Endothelial cell of umbilical vein (primary cell): ENCODE measurements at regions not wholly inside any gene's neighbourhood (a gene's known extent, or its start where the extent isn't known, plus 50 kb on each side); places are given as distances from the start of the nearest gene placed in this dataset.

Source experiments
- BruUV-seq: library from RNA; stranded (reverse); fragments of 400-500 nt; replicated peaks from 2 replicates; lab custom pipeline; 2021; lab: Mats Ljungman, UMichigan
- CTCF ChIA-PET: fragments of 300-600, 350-600 bp; sonication (Branson Sonifier 250); formaldehyde crosslinking; loops from one replicate; lab custom pipeline; 2021; ENCODE audit warnings: antibody characterized with exemption, inconsistent platforms; lab: Charles Lee
- POLR2A ChIA-PET: fragments of 300-600, 350-600 bp; sonication (Branson Sonifier 250); formaldehyde crosslinking; loops from one replicate; lab custom pipeline; 2021; ENCODE audit warnings: antibody characterized with exemption, inconsistent platforms; lab: Charles Lee
- DNase-seq: peaks from one replicate; pipeline ENCODE4 v3.0.0-alpha.2; 2011; ENCODE audit warnings: low read depth, low spot score
- FAIRE-seq: peaks from 2 replicates; lab custom pipeline; 2011; peaks lifted over from hg19 to GRCh38; lab: Jason Lieb, UNC
- H2AFZ ChIP-seq: 2 replicates; pipeline ENCODE4 v1.6.0; 2012; ENCODE audit warnings: low read depth, low read length, control low read depth, inconsistent platforms
- H3K27ac ChIP-seq: 2 replicates; pipeline ENCODE4 v1.5.1; 2011; ENCODE audit warnings: low read depth, mild to moderate bottlenecking, control low read depth, low read length, moderate library complexity; ENCODE audit not compliant: insufficient read depth
- H3K27me3 ChIP-seq, 2 experiments: 2 replicates each; pipeline versions ENCODE4 v1.6.0 to v1.6.1; 2011; ENCODE audit warnings: low read length in 2 of 2, mixed read lengths in 1 of 2; ENCODE audit not compliant: control insufficient read depth in 2 of 2, insufficient read depth in 2 of 2
- H3K36me3 ChIP-seq, 2 experiments: 2 replicates in 1 of 2; 3 replicates in 1 of 2; pipeline ENCODE4 v1.5.1; 2011; ENCODE audit warnings: low read length in 2 of 2, mild to moderate bottlenecking in 1 of 2, moderate library complexity in 1 of 2; ENCODE audit not compliant: control insufficient read depth in 2 of 2, insufficient read depth in 2 of 2; ENCODE audit errors: extremely low read depth in 1 of 2
- H3K4me1 ChIP-seq: 3 replicates; pipeline ENCODE4 v1.5.1; 2011; ENCODE audit warnings: mild to moderate bottlenecking, low read length; ENCODE audit not compliant: control insufficient read depth, insufficient read depth; ENCODE audit errors: extremely low read depth
- H3K4me2 ChIP-seq: 2 replicates; pipeline ENCODE4 v1.6.1; 2011; ENCODE audit warnings: low read length, control low read depth, mixed read lengths; ENCODE audit not compliant: insufficient read depth
- H3K4me3 ChIP-seq, 3 experiments: fragments of 200-600 bp in 1 of 3; sonication (generic), shearing (Covaris generic) in 1 of 3; replicated peaks in 1 of 3; 2 replicates each; pipeline ENCODE4 v1.5.1; 2011 to 2016; ENCODE audit warnings: control low read depth in 3 of 3, low read length in 3 of 3, mild to moderate bottlenecking in 2 of 3, inconsistent platforms in 1 of 3, low read depth in 1 of 3, moderate library complexity in 1 of 3; ENCODE audit not compliant: insufficient read depth in 1 of 3
- H3K79me2 ChIP-seq: 2 replicates; pipeline ENCODE4 v1.6.0; 2012; ENCODE audit warnings: low read length, inconsistent platforms; ENCODE audit not compliant: control insufficient read depth, insufficient read depth
- H3K9ac ChIP-seq: replicated peaks from 2 replicates; pipeline ENCODE3; 2011; ENCODE audit warnings: low read length, control low read depth; ENCODE audit not compliant: insufficient read depth; ENCODE audit errors: extremely low read depth
- H3K9me1 ChIP-seq: replicated peaks from 3 replicates; pipeline ENCODE4 v1.6.0; 2011; ENCODE audit warnings: mild to moderate bottlenecking, low read length; ENCODE audit not compliant: control insufficient read depth, insufficient read depth; ENCODE audit errors: extremely low read depth
- H3K9me3 ChIP-seq: replicated peaks from 2 replicates; pipeline ENCODE4 v1.5.1; 2012; ENCODE audit warnings: low read length, inconsistent platforms; ENCODE audit not compliant: control insufficient read depth, insufficient read depth
- H4K20me1 ChIP-seq: replicated peaks from 2 replicates; pipeline ENCODE3; 2011; ENCODE audit warnings: mild to moderate bottlenecking, low read length; ENCODE audit not compliant: control insufficient read depth, insufficient read depth; ENCODE audit errors: extremely low read depth
- EZH2 ChIP-seq: IDR thresholded peaks from 2 replicates; pipeline ENCODE4 v1.6.1; 2012; ENCODE audit warnings: borderline replicate concordance, low read depth, mild to moderate bottlenecking, moderate library complexity, low read length, inconsistent platforms; ENCODE audit not compliant: severe bottlenecking
- FOS ChIP-seq: IDR thresholded peaks from 2 replicates; pipeline ENCODE4 v1.6.1; 2011; ENCODE audit warnings: mild to moderate bottlenecking, low read length, moderate library complexity, borderline replicate concordance; ENCODE audit not compliant: insufficient read depth
- GATA2 ChIP-seq: IDR thresholded peaks from 2 replicates; pipeline ENCODE4 v1.7.0; 2011; ENCODE audit warnings: low read depth, mild to moderate bottlenecking, moderate library complexity, mixed read lengths, low read length; ENCODE audit not compliant: insufficient read length, insufficient read depth
- JUN ChIP-seq: IDR thresholded peaks from 2 replicates; pipeline ENCODE4 v1.6.1; 2011; ENCODE audit warnings: borderline replicate concordance, low read depth; ENCODE audit not compliant: insufficient read length, insufficient read depth
- MYC ChIP-seq: IDR thresholded peaks from one replicate; pipeline ENCODE4 v1.6.1; 2011; ENCODE audit warnings: mild to moderate bottlenecking, low read depth, low read length
- POLR2A ChIP-seq: IDR thresholded peaks from 2 replicates; pipeline ENCODE4 v1.6.1; 2012; ENCODE audit warnings: low read depth, mild to moderate bottlenecking, control low read depth, low read length
- POLR2AphosphoS5 ChIP-seq: IDR thresholded peaks from 2 replicates; pipeline ENCODE4 v1.6.1; 2012; ENCODE audit warnings: low read depth, mild to moderate bottlenecking, control low read depth, low read length, moderate library complexity; ENCODE audit not compliant: insufficient read depth
- dilution Hi-C: fragments of 300-500 bp; cut with MboI; formaldehyde crosslinking; loops from one replicate; pipeline ENCODE4 v1.15.0; 2019; ENCODE audit warnings: low sequenced_read_pairs; ENCODE audit not compliant: extremely low pct_ligation_motif_present
- intact Hi-C: fragments of 100-400 bp; cut with micrococcal nuclease; formaldehyde crosslinking; loops from one replicate; pipeline ENCODE4 v1.10.0; 2022
- TF ChIP-seq, protein P1 (sequence below): IDR thresholded peaks from 2 replicates; pipeline ENCODE4 v1.6.1; 2011; ENCODE audit not compliant: insufficient read depth, insufficient read length
- TF ChIP-seq, protein P2 (sequence below), 2 donors: IDR thresholded peaks; 1 replicate in 1 of 2; 2 replicates in 1 of 2; pipeline ENCODE4 v1.5.1; 2011; ENCODE audit warnings: low read length in 2 of 2, mild to moderate bottlenecking in 2 of 2, moderate library complexity in 2 of 2, control low read depth in 1 of 2, inconsistent platforms in 1 of 2, low read depth in 1 of 2; ENCODE audit not compliant: insufficient read depth in 1 of 2; ENCODE audit errors: extremely low read depth in 1 of 2

DNA sequence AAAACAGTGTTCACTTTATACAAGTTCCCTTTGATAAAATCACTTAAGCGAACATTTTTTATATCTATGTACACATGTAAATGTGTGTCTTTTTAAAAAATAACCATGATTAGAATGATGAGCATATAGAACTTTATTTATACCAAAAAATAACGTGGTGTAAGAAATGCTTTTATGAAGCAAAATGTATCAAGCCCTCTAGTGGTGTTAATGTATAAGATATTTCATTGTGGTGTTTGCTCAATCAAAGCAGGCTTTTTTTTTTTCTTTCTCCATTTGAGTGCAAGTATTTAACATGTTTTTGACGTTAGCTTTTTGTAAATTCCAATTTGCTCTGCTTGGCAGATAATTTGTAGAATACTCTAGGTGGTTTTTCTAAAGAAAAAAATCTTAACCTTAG, 2092.4 kb upstream of the TENM3 start:
- ChIA-PET CTCF (no interaction called here), POLR2A (no interaction called here)
- Histone ChIP-seq H3K9ac (no peak overlapping the region), H3K9me3 (peaks cover 4% of the 10 kb centered on the region), H3K4me1 (no peaks in the 10 kb centered on the region), H3K27me3 (no peaks in the 10 kb centered on the region), H2AFZ (no peak overlapping the region), H3K36me3 (no peaks in the 10 kb centered on the region), H3K27ac (no peak overlapping the region), H3K9me1 (no peaks in the 10 kb centered on the region), H3K4me2 (no peak overlapping the region), H4K20me1 (no peaks in the 10 kb centered on the region), H3K4me3 (no peak overlapping the region), H3K79me2 (no peaks in the 10 kb centered on the region)
- FAIRE-seq: no peak
- dilution Hi-C loops (no loop called here), intact Hi-C loops (no loop called here)
- no peak for TF ChIP-seq POLR2AphosphoS5
- no peak for TF ChIP-seq EZH2
- no peak for TF ChIP-seq FOS
- TF ChIP-seq JUN: no peak
- TF ChIP-seq, protein P1, sequence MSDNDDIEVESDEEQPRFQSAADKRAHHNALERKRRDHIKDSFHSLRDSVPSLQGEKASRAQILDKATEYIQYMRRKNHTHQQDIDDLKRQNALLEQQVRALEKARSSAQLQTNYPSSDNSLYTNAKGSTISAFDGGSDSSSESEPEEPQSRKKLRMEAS: no peak
- TF ChIP-seq, protein P2, sequence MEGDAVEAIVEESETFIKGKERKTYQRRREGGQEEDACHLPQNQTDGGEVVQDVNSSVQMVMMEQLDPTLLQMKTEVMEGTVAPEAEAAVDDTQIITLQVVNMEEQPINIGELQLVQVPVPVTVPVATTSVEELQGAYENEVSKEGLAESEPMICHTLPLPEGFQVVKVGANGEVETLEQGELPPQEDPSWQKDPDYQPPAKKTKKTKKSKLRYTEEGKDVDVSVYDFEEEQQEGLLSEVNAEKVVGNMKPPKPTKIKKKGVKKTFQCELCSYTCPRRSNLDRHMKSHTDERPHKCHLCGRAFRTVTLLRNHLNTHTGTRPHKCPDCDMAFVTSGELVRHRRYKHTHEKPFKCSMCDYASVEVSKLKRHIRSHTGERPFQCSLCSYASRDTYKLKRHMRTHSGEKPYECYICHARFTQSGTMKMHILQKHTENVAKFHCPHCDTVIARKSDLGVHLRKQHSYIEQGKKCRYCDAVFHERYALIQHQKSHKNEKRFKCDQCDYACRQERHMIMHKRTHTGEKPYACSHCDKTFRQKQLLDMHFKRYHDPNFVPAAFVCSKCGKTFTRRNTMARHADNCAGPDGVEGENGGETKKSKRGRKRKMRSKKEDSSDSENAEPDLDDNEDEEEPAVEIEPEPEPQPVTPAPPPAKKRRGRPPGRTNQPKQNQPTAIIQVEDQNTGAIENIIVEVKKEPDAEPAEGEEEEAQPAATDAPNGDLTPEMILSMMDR (IDR thresholded peaks at IDR 0.05; ENCODE audit: extremely low read depth in 1 of 2, insufficient read depth in 1 of 2, low read depth in 1 of 2, low read length in 2 of 2): no peak
- no peak for TF ChIP-seq GATA2
- no peak for TF ChIP-seq MYC
- TF ChIP-seq POLR2A: no peak
- DNase-seq: no peak
- BruUV-seq: no TSS peak
